Pancreas (tissue), 10 donors: ENCODE measurements at regions not wholly inside any gene's neighbourhood (a gene's known extent, or its start where the extent isn't known, plus 50 kb on each side); places are given as distances from the start of the nearest gene placed in this dataset.

Experiments used
- ATAC-seq, 4 donors: fragments of 200-7000 bp; cut with Tn5 transposase; one replicate each; pipeline versions ENCODE4 v1.8.0 to v1.9.1; 2020; ENCODE audit warnings: mild to moderate bottlenecking in 4 of 4, moderate library complexity in 4 of 4
- DNase-seq, 6 donors: peaks; one replicate each; pipeline ENCODE4 v3.0.0-alpha.2; 2020
- FAIRE-seq: peaks from 2 replicates; lab custom pipeline; 2012; peaks lifted over from hg19 to GRCh38; lab: Jason Lieb, UNC
- H3K27ac ChIP-seq, 4 donors: fragments of 200-600 bp; sonication (generic); 1 replicate in 3 of 4; 2 replicates in 1 of 4; pipeline versions ENCODE4 v1.5.0 to v1.8.0; 2020
- H3K27me3 ChIP-seq, 4 donors: fragments of 200-600 bp; one replicate each; pipeline ENCODE4 v1.8.0; 2021
- H3K36me3 ChIP-seq, 3 donors: fragments of 200-600 bp; sonication (generic) in 1 of 3; one replicate each; pipeline versions ENCODE4 v1.5.0 to v1.8.0; 2020 to 2021
- H3K4me1 ChIP-seq, 3 donors: fragments of 200-600 bp; one replicate each; pipeline ENCODE4 v1.8.0; 2021
- H3K4me3 ChIP-seq, 4 donors: fragments of 200-600 bp; sonication (generic) in 2 of 4; one replicate each; pipeline versions ENCODE4 v1.5.0 to v1.8.0; 2020 to 2021
- H3K9me3 ChIP-seq, 4 donors: fragments of 200-600 bp; one replicate each; pipeline ENCODE4 v1.8.0; 2021
- WGBS, 2 donors: extraction: QIAGEN DNeasy Blood & Tissue Kit; methylation state at CpG; one replicate each; pipeline ENCODE4 v1.1.7; 2013; 5-methylcytosine and 5-hydroxymethylcytosine counted together
- intact Hi-C, 3 donors: fragments of 100-400 bp; cut with DNase I; formaldehyde crosslinking; loops; one replicate each; pipeline versions ENCODE4 v1.11.1 to v1.14.2; 2022
- TF ChIP-seq, protein P1 (sequence below), 4 donors: fragments of 200-600 bp; sonication (generic) in 3 of 4; IDR thresholded peaks; one replicate each; pipeline versions ENCODE4 v1.5.0 to v1.8.0; 2021; ENCODE audit warnings: antibody characterized with exemption in 4 of 4
- donor health status: healthy with polysubstance abuse.
- donor health status: DM: no; HTN: no; CAD: no; lungs with moderate emphysema.
- donor health status: DM: no; HTN: no; CAD: no.
- donor health status: control.
- donor health status: control.
- donor health status: Bipolar disorder and iron deficiency.
- donor health status: DM: yes; HTN: yes; CAD: no.
- donor health status: DM: no; HTN: no; CAD: no.
- donor health status: DM: no; HTN: no; CAD: no.
- donor health status: DM: yes; HTN: yes; CAD: no.

DNA sequence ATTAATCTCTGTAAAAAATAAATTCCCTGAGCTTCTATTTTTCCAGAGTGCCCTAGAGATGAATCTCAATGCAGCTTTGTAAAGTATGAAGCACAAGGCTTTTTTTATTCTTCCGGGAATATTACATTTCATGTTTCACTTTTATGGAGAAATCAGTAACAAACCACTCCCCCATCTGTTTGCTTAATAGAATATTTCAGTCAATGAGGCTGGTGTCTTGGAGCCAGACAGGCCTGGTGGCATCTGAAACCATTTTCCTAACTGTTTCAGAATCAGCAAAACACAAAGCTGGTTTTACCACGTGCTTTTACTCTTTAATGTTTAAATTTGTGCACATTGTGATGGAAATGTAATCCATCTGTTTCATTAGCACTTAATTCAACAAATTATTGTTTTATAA is 400.8 kb upstream of the HSF2 start:
- Histone ChIP-seq H3K9me3 (no peaks in the 10 kb centered on the region), H3K27me3 (no peaks in the 10 kb centered on the region), H3K4me3 (no peak overlapping the region), H3K4me1 (no peaks in the 10 kb centered on the region), H3K36me3 (no peaks in the 10 kb centered on the region), H3K27ac (no peak overlapping the region)
- DNase-seq (no peak), FAIRE-seq (no peak), ATAC-seq (no peak)
- TF ChIP-seq, protein P1, sequence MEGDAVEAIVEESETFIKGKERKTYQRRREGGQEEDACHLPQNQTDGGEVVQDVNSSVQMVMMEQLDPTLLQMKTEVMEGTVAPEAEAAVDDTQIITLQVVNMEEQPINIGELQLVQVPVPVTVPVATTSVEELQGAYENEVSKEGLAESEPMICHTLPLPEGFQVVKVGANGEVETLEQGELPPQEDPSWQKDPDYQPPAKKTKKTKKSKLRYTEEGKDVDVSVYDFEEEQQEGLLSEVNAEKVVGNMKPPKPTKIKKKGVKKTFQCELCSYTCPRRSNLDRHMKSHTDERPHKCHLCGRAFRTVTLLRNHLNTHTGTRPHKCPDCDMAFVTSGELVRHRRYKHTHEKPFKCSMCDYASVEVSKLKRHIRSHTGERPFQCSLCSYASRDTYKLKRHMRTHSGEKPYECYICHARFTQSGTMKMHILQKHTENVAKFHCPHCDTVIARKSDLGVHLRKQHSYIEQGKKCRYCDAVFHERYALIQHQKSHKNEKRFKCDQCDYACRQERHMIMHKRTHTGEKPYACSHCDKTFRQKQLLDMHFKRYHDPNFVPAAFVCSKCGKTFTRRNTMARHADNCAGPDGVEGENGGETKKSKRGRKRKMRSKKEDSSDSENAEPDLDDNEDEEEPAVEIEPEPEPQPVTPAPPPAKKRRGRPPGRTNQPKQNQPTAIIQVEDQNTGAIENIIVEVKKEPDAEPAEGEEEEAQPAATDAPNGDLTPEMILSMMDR (IDR thresholded peaks at IDR 0.05) = no peak
- intact Hi-C loops = no loop called here
- WGBS, 2 donors = 40 to 69% methylated on average over 2 of the region's 2 CpGs

DNA sequence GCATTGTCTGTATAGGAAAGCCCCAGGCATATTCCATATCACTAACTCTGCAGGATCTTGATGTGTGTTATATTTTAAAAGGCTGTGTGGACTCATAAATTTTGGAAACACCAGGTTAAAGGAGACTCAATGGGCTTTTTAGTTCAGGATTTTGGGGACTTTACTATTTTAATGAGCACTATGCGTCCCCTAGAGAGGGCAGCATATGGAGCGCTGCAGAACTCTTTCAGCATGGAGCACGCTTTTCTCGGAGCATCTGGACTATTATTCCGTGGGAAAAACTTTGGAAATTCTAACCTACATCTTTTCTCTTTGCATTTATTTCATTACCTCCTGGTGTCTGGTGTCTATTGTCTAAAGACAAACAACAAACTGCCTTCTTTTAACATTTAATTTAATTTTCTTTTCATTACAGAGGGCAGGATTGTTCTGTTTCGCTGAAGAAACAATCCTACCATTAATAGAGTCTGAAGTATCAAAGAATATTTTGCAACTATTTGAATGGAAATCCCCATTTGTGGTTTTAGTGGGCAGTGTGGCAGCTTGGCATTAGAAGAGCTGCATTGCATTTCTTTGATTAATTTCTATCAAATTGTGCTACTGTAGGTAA is 399.9 kb upstream of the HSF2 start:
- Histone ChIP-seq H3K4me3 (no peak overlapping the region), H3K9me3 (no peaks in the 10 kb centered on the region), H3K27me3 (no peaks in the 10 kb centered on the region), H3K4me1 (no peaks in the 10 kb centered on the region), H3K27ac (no peak overlapping the region), H3K36me3 (no peaks in the 10 kb centered on the region)
- DNase-seq (no peak), FAIRE-seq (no peak), ATAC-seq (no peak)
- TF ChIP-seq, protein P1 (IDR thresholded peaks at IDR 0.05) = no peak
- WGBS, 2 donors = 81 to 88% methylated on average over 6 of the region's 6 CpGs
- intact Hi-C loops = no loop called here

DNA sequence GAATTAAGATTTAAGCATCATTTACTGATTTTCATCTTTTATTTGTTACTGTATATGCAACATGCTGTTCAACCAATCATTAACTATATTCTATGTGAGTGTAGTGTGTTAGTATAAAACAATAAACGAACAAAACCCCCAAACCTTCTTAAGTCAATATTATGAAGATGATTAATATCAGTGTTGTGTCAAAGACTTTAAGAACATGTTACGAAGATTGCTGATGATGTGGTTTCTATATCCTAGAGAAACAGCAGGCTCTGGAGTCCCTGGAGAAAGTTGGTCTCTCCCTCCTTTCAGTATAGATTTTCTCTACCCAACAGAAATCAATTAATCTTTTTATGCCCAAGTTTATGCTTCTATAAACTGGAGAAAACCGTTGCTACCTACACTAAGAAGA is 393.8 kb upstream of the HSF2 start:
- 44 to 55% methylated on average over 3 of the region's 3 CpGs for WGBS, 2 donors
- H3K4me3 ChIP-seq = no peak overlapping the region
- H3K36me3 ChIP-seq = no peaks in the 10 kb centered on the region
- no peaks in the 10 kb centered on the region for H3K4me1 ChIP-seq
- ATAC-seq (no peak), FAIRE-seq (no peak), DNase-seq (no peak)
- intact Hi-C loops = no loop called here
- TF ChIP-seq, protein P1 (IDR thresholded peaks at IDR 0.05) = no peak
- no peak overlapping the region for H3K27ac ChIP-seq
- H3K27me3 ChIP-seq = no peaks in the 10 kb centered on the region
- H3K9me3 ChIP-seq = no peaks in the 10 kb centered on the region

DNA sequence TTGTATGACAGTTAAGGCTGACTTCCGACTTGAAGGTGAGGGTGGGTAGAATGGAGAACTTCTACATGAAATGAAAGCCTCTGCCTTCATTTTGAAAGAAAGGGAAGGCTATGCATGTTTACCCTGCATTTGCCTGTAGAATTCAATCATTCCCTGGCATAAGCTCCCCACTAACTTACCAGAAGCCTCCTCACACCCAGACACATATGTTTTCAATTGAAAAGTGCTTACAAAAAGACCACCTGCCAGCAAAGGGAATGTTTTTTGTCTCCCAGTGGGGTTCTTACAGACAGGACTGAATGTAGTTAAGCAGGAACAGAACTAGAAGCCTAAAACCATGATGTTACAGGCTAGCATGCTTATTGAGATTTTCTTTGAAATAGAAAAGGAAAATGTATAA is 392.1 kb upstream of the HSF2 start:
- ATAC-seq (no peak), FAIRE-seq (no peak), DNase-seq (no peak)
- TF ChIP-seq, protein P1 (IDR thresholded peaks at IDR 0.05) = no peak
- no peak overlapping the region for H3K27ac ChIP-seq
- intact Hi-C loops = no loop called here
- WGBS, 2 donors = 30 to 57% methylated on average over 1 of the region's 1 CpG
- no peaks in the 10 kb centered on the region for H3K4me1 ChIP-seq
- no peak overlapping the region for H3K4me3 ChIP-seq
- H3K27me3 ChIP-seq = no peaks in the 10 kb centered on the region
- no peaks in the 10 kb centered on the region for H3K9me3 ChIP-seq
- no peaks in the 10 kb centered on the region for H3K36me3 ChIP-seq

DNA sequence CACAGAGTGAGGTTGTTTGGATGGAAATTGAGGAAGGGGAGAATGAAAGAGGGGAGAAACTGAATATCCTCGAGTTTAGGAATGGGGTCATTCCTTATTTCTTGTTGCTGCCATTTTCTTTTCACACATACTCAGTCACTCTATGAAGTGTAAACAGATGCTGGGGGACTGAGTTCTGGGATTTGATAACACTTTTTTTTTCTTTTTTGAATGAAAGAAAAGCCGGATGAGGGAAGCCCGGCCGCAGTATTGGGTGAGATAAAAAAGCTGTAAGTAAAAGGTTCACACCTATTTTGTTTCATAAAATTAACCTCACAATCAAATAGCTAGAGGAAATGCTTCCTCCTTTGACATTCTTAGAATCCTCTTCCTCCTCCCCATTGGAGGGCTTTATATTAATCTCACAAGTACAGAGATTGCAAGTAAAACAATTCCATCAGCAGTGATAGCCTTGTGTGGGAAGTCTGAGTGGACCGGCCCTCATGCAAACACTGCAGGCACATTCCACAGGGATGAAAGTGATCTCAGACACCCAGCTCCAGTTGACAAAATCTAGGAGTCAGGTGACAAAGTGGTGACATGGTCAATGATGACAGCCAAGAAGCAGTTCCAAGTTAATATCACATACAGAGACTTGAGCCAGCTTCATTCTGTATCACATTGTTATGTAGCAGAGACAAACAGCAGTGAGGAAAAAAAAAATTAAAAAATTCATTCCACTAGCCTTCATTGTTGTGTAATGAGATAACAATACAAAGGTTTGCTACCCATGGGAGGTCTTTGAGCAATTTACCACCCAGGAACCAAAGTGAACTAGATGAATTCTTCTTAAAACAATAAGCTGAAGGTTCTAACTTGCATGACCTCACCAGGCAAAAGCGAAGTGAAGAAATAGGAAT is 391.1 kb upstream of the HSF2 start:
- Histone ChIP-seq H3K36me3 (no peaks in the 10 kb centered on the region), H3K9me3 (no peaks in the 10 kb centered on the region), H3K4me3 (no peak overlapping the region), H3K27ac (no peak overlapping the region), H3K4me1 (no peaks in the 10 kb centered on the region), H3K27me3 (no peaks in the 10 kb centered on the region)
- FAIRE-seq (no peak), ATAC-seq (peak in 1 of 4 donors; percentile 19), DNase-seq (no peak)
- intact Hi-C loops = no loop called here
- 56% methylated on average over 6 of the region's 6 CpGs for WGBS, 2 donors
- TF ChIP-seq, protein P1 (IDR thresholded peaks at IDR 0.05) = no peak
